ENCODE measurements at regions not wholly inside any gene's neighbourhood (a gene's known extent, or its start where the extent isn't known, plus 50 kb on each side); places are given as distances from the start of the nearest gene placed in this dataset.
A peak's percentile ranks its signal among the peaks of the same experiment; 100 is the strongest.

- H3K9me3 Mint-ChIP-seq, result peaks cover 9% of the 10 kb centered on the region
Measured at GRCh38 chr1:198923993-198924392, 285.2 kb downstream of the PTPRC start.

GRCh38 chr1:198925567-198925966 lies 286.7 kb downstream of the PTPRC start:
- TF ChIP-seq CTCF (conservative IDR thresholded peaks at IDR 0.05), result no peak
- DNase-seq (ENCODE audit: low read depth, low spot score), result no peak
- Mint-ChIP-seq H3K36me3 (ENCODE audit: low read depth) (peaks cover 2% of the 10 kb centered on the region), H3K27me3 (ENCODE audit: low read depth) (no peaks in the 10 kb centered on the region), H3K4me3 (no peak overlapping the region), H3K4me1 (peaks cover 18% of the 10 kb centered on the region), H3K27ac (ENCODE audit: unreplicated experiment) (no peak overlapping the region), H3K9me3 (peaks cover 3% of the 10 kb centered on the region)

More at GRCh38 chr1:198923993-198924392, 285.2 kb downstream of the PTPRC start:
- Mint-ChIP-seq H3K36me3 (ENCODE audit: low read depth) (peaks cover 14% of the 10 kb centered on the region), H3K4me3 (no peak overlapping the region), H3K4me1 (peaks cover 2% of the 10 kb centered on the region), H3K27me3 (ENCODE audit: low read depth) (no peaks in the 10 kb centered on the region), H3K27ac (ENCODE audit: unreplicated experiment) (no peak overlapping the region)
- no peak for TF ChIP-seq CTCF (conservative IDR thresholded peaks at IDR 0.05)
- no peak for DNase-seq (ENCODE audit: low read depth, low spot score)

- peaks cover 3% of the 10 kb centered on the region for H3K9me3 Mint-ChIP-seq
- no peak overlapping the region for H3K4me3 Mint-ChIP-seq
- H3K27me3 Mint-ChIP-seq (ENCODE audit: low read depth), result no peaks in the 10 kb centered on the region
- no peak overlapping the region for H3K27ac Mint-ChIP-seq (ENCODE audit: unreplicated experiment)
- peaks cover 2% of the 10 kb centered on the region for H3K36me3 Mint-ChIP-seq (ENCODE audit: low read depth)
- no peak for DNase-seq (ENCODE audit: low read depth, low spot score)
- TF ChIP-seq CTCF (conservative IDR thresholded peaks at IDR 0.05), result no peak
- peaks cover 21% of the 10 kb centered on the region for H3K4me1 Mint-ChIP-seq
Measured at GRCh38 chr1:198927129-198927528, 288.3 kb downstream of the PTPRC start.

GRCh38 chr1:198929111-198929604 lies 290.3 kb downstream of the PTPRC start:
- no peak for TF ChIP-seq CTCF (conservative IDR thresholded peaks at IDR 0.05)
- Mint-ChIP-seq H3K36me3 (ENCODE audit: low read depth) (no peaks in the 10 kb centered on the region), H3K27ac (ENCODE audit: unreplicated experiment) (peak overlapping the region; percentile 24), H3K27me3 (ENCODE audit: low read depth) (no peaks in the 10 kb centered on the region), H3K4me1 (peaks cover 36% of the 10 kb centered on the region), H3K4me3 (peak overlapping the region; percentile 54), H3K9me3 (no peaks in the 10 kb centered on the region)
- no peak for DNase-seq (ENCODE audit: low read depth, low spot score)

- no peak for DNase-seq (ENCODE audit: low read depth, low spot score)
- H3K36me3 Mint-ChIP-seq (ENCODE audit: low read depth), result no peaks in the 10 kb centered on the region
- no peak for TF ChIP-seq CTCF (conservative IDR thresholded peaks at IDR 0.05)
- H3K4me3 Mint-ChIP-seq, result peak overlapping the region; percentile 75
- peaks cover 36% of the 10 kb centered on the region for H3K4me1 Mint-ChIP-seq
- no peaks in the 10 kb centered on the region for H3K27me3 Mint-ChIP-seq (ENCODE audit: low read depth)
- peak overlapping the region; percentile 92 for H3K27ac Mint-ChIP-seq (ENCODE audit: unreplicated experiment)
- no peaks in the 10 kb centered on the region for H3K9me3 Mint-ChIP-seq
Measured at GRCh38 chr1:198929961-198930599, 291.2 kb downstream of the PTPRC start.

Data from neural crest cell (in vitro differentiated cells).